Neural cell (in vitro differentiated cells): ENCODE measurements at regions not wholly inside any gene's neighbourhood (a gene's known extent, or its start where the extent isn't known, plus 50 kb on each side); places are given as distances from the start of the nearest gene placed in this dataset.
"Not testable (repeated sequence)": the region's sequence is repeated elsewhere in the genome, so short reads cannot be mapped to it uniquely, and the experiment has no call there.

Experiments
- H2AFZ ChIP-seq: fragments of 200-600, 300-800 bp; sonication (generic), shearing (Covaris generic); 2 replicates; pipeline ENCODE4 v1.6.0; 2014; ENCODE audit warnings: low read depth, mild to moderate bottlenecking, antibody characterized with exemption, low read length, moderate library complexity
- H3F3A ChIP-seq: fragments of 200-600 bp; shearing (Covaris generic); 2 replicates; pipeline ENCODE4 v1.6.1; 2016; ENCODE audit warnings: mild to moderate bottlenecking, moderate library complexity, mixed read lengths, antibody characterized with exemption, low read length; ENCODE audit not compliant: insufficient read depth, poor library complexity, severe bottlenecking
- H3K27ac ChIP-seq: fragments of 200-600, 300-800 bp; sonication (generic), shearing (Covaris generic); 2 replicates; pipeline ENCODE4 v1.5.1; 2014; ENCODE audit warnings: mild to moderate bottlenecking, low read length, moderate library complexity
- H3K27me3 ChIP-seq: fragments of 300-800, 200-600 bp; sonication (generic), shearing (Covaris generic); 2 replicates; pipeline ENCODE4 v1.6.0; 2014; ENCODE audit warnings: mild to moderate bottlenecking, low read depth, low read length, moderate library complexity; ENCODE audit not compliant: insufficient read depth
- H3K36me3 ChIP-seq: fragments of 300-800, 200-600 bp; sonication (generic), shearing (Covaris generic); 2 replicates; pipeline ENCODE4 v1.5.1; 2014; ENCODE audit warnings: mild to moderate bottlenecking, antibody characterized with exemption, low read length, moderate library complexity; ENCODE audit not compliant: insufficient read depth
- H3K4me2 ChIP-seq: fragments of 300-800, 200-600 bp; sonication (generic), shearing (Covaris generic); 2 replicates; pipeline ENCODE4 v1.6.0; 2014; ENCODE audit warnings: mild to moderate bottlenecking, low read length
- H3K4me3 ChIP-seq: fragments of 300-800, 200-600 bp; sonication (generic), shearing (Covaris generic); 2 replicates; pipeline ENCODE4 v1.5.1; 2014; ENCODE audit warnings: mild to moderate bottlenecking, low read length, moderate library complexity
- H3K79me2 ChIP-seq: fragments of 200-600 bp; shearing (Covaris generic); replicated peaks from 2 replicates; pipeline ENCODE4 v1.6.0; 2014; ENCODE audit warnings: mild to moderate bottlenecking, low read length, moderate library complexity; ENCODE audit not compliant: insufficient read depth
- H3K9ac ChIP-seq: fragments of 300-800, 200-600 bp; sonication (generic), shearing (Covaris generic); 2 replicates; pipeline ENCODE4 v1.6.1; 2016; ENCODE audit warnings: mild to moderate bottlenecking, low read length, mixed read lengths
- H3K9me2 ChIP-seq: fragments of 200-600 bp; shearing (Covaris generic); 2 replicates; pipeline ENCODE4 v1.6.1; 2016; ENCODE audit warnings: mild to moderate bottlenecking, low read length, mixed read lengths; ENCODE audit not compliant: insufficient read depth
- H3K9me3 ChIP-seq: fragments of 200-600, 300-800 bp; sonication (generic), shearing (Covaris generic); 2 replicates; pipeline ENCODE4 v1.6.1; 2016; ENCODE audit warnings: mild to moderate bottlenecking, mixed run types, low read length, moderate library complexity, mixed read lengths
- H4K20me1 ChIP-seq: fragments of 200-600 bp; shearing (Covaris generic); 2 replicates; pipeline ENCODE4 v1.6.1; 2016; ENCODE audit warnings: mild to moderate bottlenecking, mixed run types; ENCODE audit not compliant: insufficient read depth
- EP300 ChIP-seq: fragments of 450-650 bp; conservative IDR thresholded peaks from 2 replicates; pipeline ENCODE4 v1.6.1; 2014; ENCODE audit warnings: antibody characterized with exemption, mild to moderate bottlenecking, moderate library complexity; ENCODE audit not compliant: poor library complexity, severe bottlenecking
- MXI1 ChIP-seq: fragments of 450-650 bp; conservative IDR thresholded peaks from 2 replicates; pipeline ENCODE4 v1.6.1; 2014; ENCODE audit warnings: antibody characterized with exemption, mild to moderate bottlenecking; ENCODE audit not compliant: poor library complexity, severe bottlenecking
- POLR2AphosphoS5 ChIP-seq: IDR thresholded peaks from 2 replicates; pipeline ENCODE4 v1.6.1; 2012
- RAD21 ChIP-seq: fragments of 450-650 bp; conservative IDR thresholded peaks from 2 replicates; pipeline ENCODE4 v1.6.1; 2014; ENCODE audit warnings: antibody characterized with exemption, mild to moderate bottlenecking, moderate library complexity
- REST ChIP-seq: IDR thresholded peaks from 2 replicates; pipeline ENCODE4 v1.6.1; 2012; ENCODE audit warnings: borderline replicate concordance
- SMC3 ChIP-seq: fragments of 450-650 bp; conservative IDR thresholded peaks from 2 replicates; pipeline ENCODE4 v1.6.1; 2014; ENCODE audit warnings: antibody characterized with exemption, mild to moderate bottlenecking, moderate library complexity; ENCODE audit not compliant: poor library complexity
- TAF1 ChIP-seq: IDR thresholded peaks from 2 replicates; pipeline ENCODE4 v1.6.1; 2012; ENCODE audit warnings: low read depth
- TF ChIP-seq, protein P1 (sequence below): fragments of 450-650 bp; IDR thresholded peaks from 2 replicates; pipeline ENCODE4 v1.5.1; 2014; ENCODE audit warnings: antibody characterized with exemption, mild to moderate bottlenecking, moderate library complexity; ENCODE audit not compliant: poor library complexity, severe bottlenecking

GRCh38 chr2:109677835-109678580 is 63.8 kb downstream of the SOWAHC start:
- H3K27me3 ChIP-seq: no peaks in the 10 kb centered on the region
- TF ChIP-seq TAF1 (no peak), SMC3 (no peak), EP300 (peak; percentile 14)
- TF ChIP-seq, protein P1, sequence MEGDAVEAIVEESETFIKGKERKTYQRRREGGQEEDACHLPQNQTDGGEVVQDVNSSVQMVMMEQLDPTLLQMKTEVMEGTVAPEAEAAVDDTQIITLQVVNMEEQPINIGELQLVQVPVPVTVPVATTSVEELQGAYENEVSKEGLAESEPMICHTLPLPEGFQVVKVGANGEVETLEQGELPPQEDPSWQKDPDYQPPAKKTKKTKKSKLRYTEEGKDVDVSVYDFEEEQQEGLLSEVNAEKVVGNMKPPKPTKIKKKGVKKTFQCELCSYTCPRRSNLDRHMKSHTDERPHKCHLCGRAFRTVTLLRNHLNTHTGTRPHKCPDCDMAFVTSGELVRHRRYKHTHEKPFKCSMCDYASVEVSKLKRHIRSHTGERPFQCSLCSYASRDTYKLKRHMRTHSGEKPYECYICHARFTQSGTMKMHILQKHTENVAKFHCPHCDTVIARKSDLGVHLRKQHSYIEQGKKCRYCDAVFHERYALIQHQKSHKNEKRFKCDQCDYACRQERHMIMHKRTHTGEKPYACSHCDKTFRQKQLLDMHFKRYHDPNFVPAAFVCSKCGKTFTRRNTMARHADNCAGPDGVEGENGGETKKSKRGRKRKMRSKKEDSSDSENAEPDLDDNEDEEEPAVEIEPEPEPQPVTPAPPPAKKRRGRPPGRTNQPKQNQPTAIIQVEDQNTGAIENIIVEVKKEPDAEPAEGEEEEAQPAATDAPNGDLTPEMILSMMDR: no peak
- H4K20me1 ChIP-seq: no peaks in the 10 kb centered on the region
- H3K4me3 ChIP-seq: peak overlapping the region; percentile 23
- H3K9ac ChIP-seq: peak overlapping the region; percentile 5
- H3K9me3 ChIP-seq: no peaks in the 10 kb centered on the region
- no peaks in the 10 kb centered on the region for H3K9me2 ChIP-seq
- H3K79me2 ChIP-seq: no peaks in the 10 kb centered on the region
- peak overlapping the region; percentile 53 for H3K27ac ChIP-seq
- no peaks in the 10 kb centered on the region for H3F3A ChIP-seq
- no peak overlapping the region for H3K4me2 ChIP-seq
- H2AFZ ChIP-seq: no peak overlapping the region
- no peaks in the 10 kb centered on the region for H3K36me3 ChIP-seq

GRCh38 chr2:109678724-109679201 is 64.6 kb downstream of the SOWAHC start:
- not testable (repeated sequence) for H3K36me3 ChIP-seq, H3F3A ChIP-seq, H3K9me2 ChIP-seq, H3K79me2 ChIP-seq, H2AFZ ChIP-seq, H3K9ac ChIP-seq, H3K27me3 ChIP-seq, H3K4me2 ChIP-seq, H3K9me3 ChIP-seq, H4K20me1 ChIP-seq, H3K4me3 ChIP-seq
- peak overlapping the region; percentile 53 for H3K27ac ChIP-seq

GRCh38 chr2:109679225-109679624 is 65.1 kb downstream of the SOWAHC start:
- H3K27ac ChIP-seq: peak overlapping the region; percentile 20
- H3K79me2 ChIP-seq: no peaks in the 10 kb centered on the region
- no peaks in the 10 kb centered on the region for H3K36me3 ChIP-seq
- H3K9me2 ChIP-seq: no peaks in the 10 kb centered on the region
- H3K4me2 ChIP-seq: no peak overlapping the region
- TF ChIP-seq REST: no peak
- no peak for TF ChIP-seq MXI1
- TF ChIP-seq, protein P1: no peak
- TF ChIP-seq SMC3: no peak
- no peak for TF ChIP-seq EP300
- TF ChIP-seq POLR2AphosphoS5: no peak
- TF ChIP-seq TAF1: no peak
- no peak for TF ChIP-seq RAD21
- no peak overlapping the region for H2AFZ ChIP-seq
- H3K27me3 ChIP-seq: no peaks in the 10 kb centered on the region
- no peak overlapping the region for H3K4me3 ChIP-seq
- H4K20me1 ChIP-seq: no peaks in the 10 kb centered on the region
- no peaks in the 10 kb centered on the region for H3F3A ChIP-seq
- H3K9me3 ChIP-seq: no peaks in the 10 kb centered on the region
- no peak overlapping the region for H3K9ac ChIP-seq
